K562 (cell line): ENCODE measurements at regions not wholly inside any gene's neighbourhood (a gene's known extent, or its start where the extent isn't known, plus 50 kb on each side); places are given as distances from the start of the nearest gene placed in this dataset.

Experiments
- EZH2 ChIP-seq: IDR thresholded peaks from 2 replicates; pipeline ENCODE4 v1.6.1; 2012; ENCODE audit warnings: low read depth, mild to moderate bottlenecking, inconsistent platforms, low read length, borderline replicate concordance
- FOSL1 ChIP-seq: fragments of 200-800 bp; sonication (Bioruptor generic); conservative IDR thresholded peaks from 2 replicates; pipeline ENCODE4 v1.6.1; 2016; ENCODE audit warnings: missing genetic modification characterization, missing compliant biosample characterization
- FOXJ3 ChIP-seq: sonication (generic); formaldehyde crosslinking; IDR thresholded peaks from 2 replicates; pipeline ENCODE4 v1.4.0; 2020; ENCODE audit warnings: mild to moderate bottlenecking, missing genetic modification reagents
- MYNN ChIP-seq, 2 experiments: sonication (generic); formaldehyde crosslinking in 1 of 2; IDR thresholded peaks; 2 replicates each; pipeline versions ENCODE4 v1.5.0 to v1.6.1; 2016 to 2020; ENCODE audit warnings: antibody characterized with exemption in 1 of 2, missing genetic modification reagents in 1 of 2
- NCOR1 ChIP-seq: fragments of 450-650 bp; IDR thresholded peaks from 2 replicates; pipeline ENCODE4 v1.6.1; 2016; ENCODE audit warnings: mild to moderate bottlenecking, moderate library complexity
- POLR2AphosphoS5 ChIP-seq: IDR thresholded peaks from 2 replicates; pipeline ENCODE4 v1.6.1; 2011; ENCODE audit warnings: mild to moderate bottlenecking, low read depth, low read length, moderate library complexity; ENCODE audit not compliant: control insufficient read depth, insufficient read depth
- SIX5 ChIP-seq, 2 experiments: IDR thresholded peaks; 2 replicates each; pipeline ENCODE4 v1.6.1; 2011; ENCODE audit warnings: low read length in 2 of 2, borderline replicate concordance in 1 of 2, low read depth in 1 of 2, mild to moderate bottlenecking in 1 of 2, moderate library complexity in 1 of 2; ENCODE audit not compliant: insufficient read depth in 1 of 2
- TF ChIP-seq, protein P1 (sequence below), 3 experiments: IDR thresholded peaks in 2 of 3; conservative IDR thresholded peaks in 1 of 3; 2 replicates each; pipeline ENCODE4 v1.5.1; 2011 to 2012; ENCODE audit warnings: low read length in 3 of 3, mild to moderate bottlenecking in 3 of 3, control low read depth in 2 of 3, improper control_type of control experiment in 1 of 3, inconsistent platforms in 1 of 3, low read depth in 1 of 3, mixed read lengths in 1 of 3, moderate library complexity in 1 of 3; ENCODE audit not compliant: insufficient read depth in 2 of 3

DNA sequence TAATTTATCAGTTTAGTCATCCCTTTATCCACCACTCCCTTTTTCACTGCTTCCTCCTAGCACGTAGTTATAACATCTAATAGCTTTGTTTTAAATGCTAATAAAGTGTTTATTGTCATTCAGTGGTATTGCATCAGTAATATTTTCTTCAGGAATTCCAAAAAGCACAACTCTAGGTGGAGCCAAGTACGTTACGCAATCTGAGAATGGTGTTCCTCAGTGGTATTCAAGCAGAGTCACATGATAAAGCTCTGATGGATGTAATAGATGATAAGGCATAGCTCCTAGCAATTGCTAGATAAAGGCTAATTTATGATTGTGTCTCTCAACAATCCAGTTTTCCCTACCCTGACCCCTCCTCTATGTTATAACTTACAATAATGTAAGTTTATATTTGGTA is 494.6 kb upstream of the ADGRL4 start:
- TF ChIP-seq POLR2AphosphoS5 (no peak), NCOR1 (no peak), FOXJ3 (CRISPR knock-in tag) (no peak), EZH2 (no peak), FOSL1 (no peak), MYNN (IDR thresholded peaks at IDR 0.05) (no peak), MYNN (CRISPR knock-in tag; IDR thresholded peaks at IDR 0.05) (no peak), SIX5 (IDR thresholded peaks at IDR 0.05; ENCODE audit: borderline replicate concordance in 1 of 2, insufficient read depth in 1 of 2, low read depth in 1 of 2, low read length in 2 of 2) (no peak)
- TF ChIP-seq, protein P1, sequence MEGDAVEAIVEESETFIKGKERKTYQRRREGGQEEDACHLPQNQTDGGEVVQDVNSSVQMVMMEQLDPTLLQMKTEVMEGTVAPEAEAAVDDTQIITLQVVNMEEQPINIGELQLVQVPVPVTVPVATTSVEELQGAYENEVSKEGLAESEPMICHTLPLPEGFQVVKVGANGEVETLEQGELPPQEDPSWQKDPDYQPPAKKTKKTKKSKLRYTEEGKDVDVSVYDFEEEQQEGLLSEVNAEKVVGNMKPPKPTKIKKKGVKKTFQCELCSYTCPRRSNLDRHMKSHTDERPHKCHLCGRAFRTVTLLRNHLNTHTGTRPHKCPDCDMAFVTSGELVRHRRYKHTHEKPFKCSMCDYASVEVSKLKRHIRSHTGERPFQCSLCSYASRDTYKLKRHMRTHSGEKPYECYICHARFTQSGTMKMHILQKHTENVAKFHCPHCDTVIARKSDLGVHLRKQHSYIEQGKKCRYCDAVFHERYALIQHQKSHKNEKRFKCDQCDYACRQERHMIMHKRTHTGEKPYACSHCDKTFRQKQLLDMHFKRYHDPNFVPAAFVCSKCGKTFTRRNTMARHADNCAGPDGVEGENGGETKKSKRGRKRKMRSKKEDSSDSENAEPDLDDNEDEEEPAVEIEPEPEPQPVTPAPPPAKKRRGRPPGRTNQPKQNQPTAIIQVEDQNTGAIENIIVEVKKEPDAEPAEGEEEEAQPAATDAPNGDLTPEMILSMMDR (IDR thresholded peaks at IDR 0.05 in 2 of 3, conservative IDR thresholded peaks at IDR 0.05 in 1 of 3; ENCODE audit: insufficient read depth in 2 of 3, low read depth in 1 of 3, low read length in 3 of 3) = no peak
